ENCODE measurements at regions not wholly inside any gene's neighbourhood (a gene's known extent, or its start where the extent isn't known, plus 50 kb on each side); places are given as distances from the start of the nearest gene placed in this dataset.

DNA sequence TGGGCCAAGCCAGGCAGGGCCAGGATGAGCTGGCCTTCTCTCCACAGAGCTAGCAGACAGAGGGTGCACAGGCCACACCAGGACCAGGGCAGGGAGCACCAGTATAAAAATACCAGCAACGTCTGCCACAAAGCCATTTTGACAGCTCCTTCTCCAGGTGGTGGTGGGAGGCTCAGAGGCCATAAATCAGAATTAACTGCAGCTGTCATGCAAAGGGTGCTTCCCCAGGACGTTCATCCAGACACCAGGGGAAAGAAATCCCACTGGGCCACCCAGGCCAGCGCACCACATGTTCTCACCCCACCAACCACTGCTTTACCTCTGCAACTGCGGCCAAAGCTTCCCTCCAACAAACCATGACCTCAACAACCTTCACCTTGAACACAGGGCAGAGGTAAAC, 403.7 kb upstream of the TRPC7 start:
- no peak overlapping the region for H3K4me3 ChIP-seq
- H3K4me3 Mint-ChIP-seq = no peak overlapping the region
- H3K4me2 ChIP-seq = no peak overlapping the region
- no peaks in the 10 kb centered on the region; the same call in 2 of the 3 replicates for H3K36me3 Mint-ChIP-seq (ENCODE audit: low read depth)
- DNase-seq (ENCODE audit: low spot score) (no peak), ATAC-seq (no peak)
- peaks cover 14% of the 10 kb centered on the region for H3K4me1 Mint-ChIP-seq
- H3K27ac ChIP-seq (ENCODE audit: low read depth) = no peak overlapping the region
- peaks cover 3% of the 10 kb centered on the region; the same call in 1 of the 3 replicates for H3K9me3 Mint-ChIP-seq
- no peaks in the 10 kb centered on the region for H3K36me3 ChIP-seq (ENCODE audit: insufficient read depth)
- H3K79me2 ChIP-seq (replicated peaks; ENCODE audit: insufficient read depth) = no peaks in the 10 kb centered on the region
- TF ChIP-seq JUNB (IDR thresholded peaks at IDR 0.05; ENCODE audit: unreplicated experiment) = no peak
- TF ChIP-seq, protein P1, sequence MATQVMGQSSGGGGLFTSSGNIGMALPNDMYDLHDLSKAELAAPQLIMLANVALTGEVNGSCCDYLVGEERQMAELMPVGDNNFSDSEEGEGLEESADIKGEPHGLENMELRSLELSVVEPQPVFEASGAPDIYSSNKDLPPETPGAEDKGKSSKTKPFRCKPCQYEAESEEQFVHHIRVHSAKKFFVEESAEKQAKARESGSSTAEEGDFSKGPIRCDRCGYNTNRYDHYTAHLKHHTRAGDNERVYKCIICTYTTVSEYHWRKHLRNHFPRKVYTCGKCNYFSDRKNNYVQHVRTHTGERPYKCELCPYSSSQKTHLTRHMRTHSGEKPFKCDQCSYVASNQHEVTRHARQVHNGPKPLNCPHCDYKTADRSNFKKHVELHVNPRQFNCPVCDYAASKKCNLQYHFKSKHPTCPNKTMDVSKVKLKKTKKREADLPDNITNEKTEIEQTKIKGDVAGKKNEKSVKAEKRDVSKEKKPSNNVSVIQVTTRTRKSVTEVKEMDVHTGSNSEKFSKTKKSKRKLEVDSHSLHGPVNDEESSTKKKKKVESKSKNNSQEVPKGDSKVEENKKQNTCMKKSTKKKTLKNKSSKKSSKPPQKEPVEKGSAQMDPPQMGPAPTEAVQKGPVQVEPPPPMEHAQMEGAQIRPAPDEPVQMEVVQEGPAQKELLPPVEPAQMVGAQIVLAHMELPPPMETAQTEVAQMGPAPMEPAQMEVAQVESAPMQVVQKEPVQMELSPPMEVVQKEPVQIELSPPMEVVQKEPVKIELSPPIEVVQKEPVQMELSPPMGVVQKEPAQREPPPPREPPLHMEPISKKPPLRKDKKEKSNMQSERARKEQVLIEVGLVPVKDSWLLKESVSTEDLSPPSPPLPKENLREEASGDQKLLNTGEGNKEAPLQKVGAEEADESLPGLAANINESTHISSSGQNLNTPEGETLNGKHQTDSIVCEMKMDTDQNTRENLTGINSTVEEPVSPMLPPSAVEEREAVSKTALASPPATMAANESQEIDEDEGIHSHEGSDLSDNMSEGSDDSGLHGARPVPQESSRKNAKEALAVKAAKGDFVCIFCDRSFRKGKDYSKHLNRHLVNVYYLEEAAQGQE (IDR thresholded peaks at IDR 0.05; ENCODE audit: unreplicated experiment) = no peak
- no peak for TF ChIP-seq STAT1 (IDR thresholded peaks at IDR 0.05; ENCODE audit: unreplicated experiment)
- TF ChIP-seq EZH2 (IDR thresholded peaks at IDR 0.05; ENCODE audit: low read depth, unreplicated experiment) = no peak
- TF ChIP-seq, protein P2, sequence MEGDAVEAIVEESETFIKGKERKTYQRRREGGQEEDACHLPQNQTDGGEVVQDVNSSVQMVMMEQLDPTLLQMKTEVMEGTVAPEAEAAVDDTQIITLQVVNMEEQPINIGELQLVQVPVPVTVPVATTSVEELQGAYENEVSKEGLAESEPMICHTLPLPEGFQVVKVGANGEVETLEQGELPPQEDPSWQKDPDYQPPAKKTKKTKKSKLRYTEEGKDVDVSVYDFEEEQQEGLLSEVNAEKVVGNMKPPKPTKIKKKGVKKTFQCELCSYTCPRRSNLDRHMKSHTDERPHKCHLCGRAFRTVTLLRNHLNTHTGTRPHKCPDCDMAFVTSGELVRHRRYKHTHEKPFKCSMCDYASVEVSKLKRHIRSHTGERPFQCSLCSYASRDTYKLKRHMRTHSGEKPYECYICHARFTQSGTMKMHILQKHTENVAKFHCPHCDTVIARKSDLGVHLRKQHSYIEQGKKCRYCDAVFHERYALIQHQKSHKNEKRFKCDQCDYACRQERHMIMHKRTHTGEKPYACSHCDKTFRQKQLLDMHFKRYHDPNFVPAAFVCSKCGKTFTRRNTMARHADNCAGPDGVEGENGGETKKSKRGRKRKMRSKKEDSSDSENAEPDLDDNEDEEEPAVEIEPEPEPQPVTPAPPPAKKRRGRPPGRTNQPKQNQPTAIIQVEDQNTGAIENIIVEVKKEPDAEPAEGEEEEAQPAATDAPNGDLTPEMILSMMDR (conservative IDR thresholded peaks at IDR 0.05; ENCODE audit: low read depth in 2 of 2) = no peak
- TF ChIP-seq ZNF462 (CRISPR knock-in tag; IDR thresholded peaks at IDR 0.05) = no peak
- TF ChIP-seq ZNF114 (CRISPR knock-in tag; IDR thresholded peaks at IDR 0.05) = no peak
- no peak for TF ChIP-seq EZH2phosphoT487 (IDR thresholded peaks at IDR 0.05; ENCODE audit: unreplicated experiment)
- TF ChIP-seq ZNF331 (CRISPR knock-in tag; IDR thresholded peaks at IDR 0.05; ENCODE audit: low read depth) = no peak
- TF ChIP-seq POLR2AphosphoS5 (IDR thresholded peaks at IDR 0.05; ENCODE audit: low read depth) = no peak
- H3K27me3 Mint-ChIP-seq (ENCODE audit: insufficient read depth, low read depth, poor library complexity) = peaks cover 2% of the 10 kb centered on the region
- H3K9me2 ChIP-seq (ENCODE audit: insufficient read depth) = 0 out of 2 replicates have a peak, but pooled peaks cover 15% of the 10 kb centered on the region
- H3K27ac Mint-ChIP-seq = no peak overlapping the region
- H3F3A ChIP-seq (replicated peaks; ENCODE audit: low read depth) = no peaks in the 10 kb centered on the region
- no peak overlapping the region for H2AFZ ChIP-seq
- H4K20me1 ChIP-seq (replicated peaks; ENCODE audit: insufficient read depth) = no peaks in the 10 kb centered on the region
- H3K4me1 ChIP-seq (ENCODE audit: insufficient read depth) = peaks cover 8% of the 10 kb centered on the region; the same call in 1 of the 2 replicates
- H3K27me3 ChIP-seq (ENCODE audit: insufficient read depth) = no peaks in the 10 kb centered on the region

Measured in GM23338 (cell line).